Stimulated activated memory B cell treated with anti-CD40 and anti-IgM and Interleukin-4, amounts not matched to agents 10 μg/mL and 1 μg/mL and 100 μg/mL, for 72 hours (primary cell): ENCODE measurements at regions not wholly inside any gene's neighbourhood (a gene's known extent, or its start where the extent isn't known, plus 50 kb on each side); places are given as distances from the start of the nearest gene placed in this dataset.

Experiments used
- ATAC-seq: fragments of 150-1000 bp; cut with Tn5 transposase; 2 replicates; pipeline ENCODE4 v1.10.0; 2021
- H3K27ac Mint-ChIP-seq: one replicate; pipeline ENCODE4 v1.8.0; 2022; ENCODE audit warnings: mild to moderate bottlenecking, mixed read lengths
- H3K27me3 Mint-ChIP-seq: one replicate; pipeline ENCODE4 v1.8.0; 2022; ENCODE audit warnings: mixed read lengths
- H3K36me3 Mint-ChIP-seq: one replicate; pipeline ENCODE4 v1.8.0; 2022; ENCODE audit warnings: mixed read lengths
- H3K4me1 Mint-ChIP-seq: one replicate; pipeline ENCODE4 v1.8.0; 2022; ENCODE audit warnings: mixed read lengths
- H3K4me3 Mint-ChIP-seq: one replicate; pipeline ENCODE4 v1.8.0; 2022; ENCODE audit warnings: mild to moderate bottlenecking, moderate library complexity, mixed read lengths
- H3K9me3 Mint-ChIP-seq: one replicate; pipeline ENCODE4 v1.8.0; 2022; ENCODE audit warnings: mixed read lengths

DNA sequence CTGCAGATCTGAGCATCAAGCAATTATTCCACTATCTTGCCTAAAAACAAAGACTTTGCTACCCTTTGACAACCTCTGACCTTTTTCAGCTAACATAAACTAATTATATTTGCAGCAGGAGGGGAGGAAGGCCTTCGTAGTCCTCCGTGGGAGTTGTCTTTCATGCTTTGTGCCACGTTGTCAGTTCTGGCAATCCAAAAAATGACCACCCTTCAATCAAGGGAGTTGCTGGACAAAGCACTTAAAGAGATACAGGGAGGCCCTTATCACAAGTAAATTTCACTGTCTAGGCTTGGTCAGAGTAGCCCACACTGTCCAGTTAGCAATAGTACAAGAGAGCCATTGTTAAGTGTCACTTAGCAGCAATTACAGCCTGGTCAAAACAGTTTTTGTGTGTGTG, 578.9 kb downstream of the HAO1 start:
- no peaks in the 10 kb centered on the region for H3K36me3 Mint-ChIP-seq
- H3K27me3 Mint-ChIP-seq = no peaks in the 10 kb centered on the region
- H3K4me1 Mint-ChIP-seq = no peaks in the 10 kb centered on the region
- no peak for ATAC-seq
- H3K9me3 Mint-ChIP-seq = peaks cover 8% of the 10 kb centered on the region
- H3K27ac Mint-ChIP-seq = no peak overlapping the region
- H3K4me3 Mint-ChIP-seq = no peak overlapping the region

DNA sequence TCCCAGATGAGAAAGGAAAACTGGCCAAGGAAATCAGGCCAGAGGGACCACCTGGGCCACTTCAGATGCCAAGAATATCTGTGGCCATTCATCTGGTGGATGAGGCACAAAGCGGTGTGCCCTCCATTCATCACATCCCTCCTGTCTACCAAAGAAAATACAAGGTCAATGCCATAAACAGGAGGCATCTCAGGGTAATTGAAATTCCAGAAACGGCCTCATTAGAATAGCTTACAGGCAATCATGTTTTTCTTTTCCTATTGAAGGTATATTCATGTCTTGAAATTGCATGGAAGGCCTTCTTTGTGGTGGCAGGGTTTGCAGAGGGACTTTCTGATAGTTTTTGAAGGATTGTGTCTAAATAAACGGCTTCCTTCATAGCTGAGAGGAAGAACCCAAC, 578.3 kb downstream of the HAO1 start:
- Mint-ChIP-seq H3K27me3 (no peaks in the 10 kb centered on the region), H3K4me3 (no peak overlapping the region), H3K36me3 (no peaks in the 10 kb centered on the region), H3K4me1 (no peaks in the 10 kb centered on the region), H3K9me3 (peaks cover 8% of the 10 kb centered on the region), H3K27ac (no peak overlapping the region)
- ATAC-seq = no peak

GRCh38 chr20:7362601-7363000, 577.7 kb downstream of the HAO1 start:
- H3K4me1 Mint-ChIP-seq = no peaks in the 10 kb centered on the region
- ATAC-seq = no peak
- H3K27ac Mint-ChIP-seq = no peak overlapping the region
- H3K9me3 Mint-ChIP-seq = peaks cover 8% of the 10 kb centered on the region
- H3K4me3 Mint-ChIP-seq = no peak overlapping the region
- no peaks in the 10 kb centered on the region for H3K27me3 Mint-ChIP-seq
- no peaks in the 10 kb centered on the region for H3K36me3 Mint-ChIP-seq

DNA sequence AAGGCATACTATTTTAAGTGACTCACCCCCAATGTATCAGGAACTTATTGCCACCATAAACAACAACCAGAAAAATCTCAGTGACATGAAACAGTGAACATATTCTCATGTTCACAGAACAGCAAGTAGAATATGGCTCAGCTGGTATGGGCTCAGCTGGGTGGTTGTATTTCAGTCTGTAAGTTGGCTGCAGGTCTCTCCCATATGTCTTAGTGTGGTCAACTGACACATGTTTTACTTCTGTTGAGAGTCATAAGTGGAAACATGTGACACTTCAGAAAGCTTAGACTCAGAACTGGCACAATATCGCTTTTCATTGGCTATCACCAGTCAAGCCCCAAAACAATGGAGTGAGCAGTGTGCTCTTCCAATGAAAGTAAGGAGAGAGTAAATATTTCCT, 574.1 kb downstream of the HAO1 start:
- Mint-ChIP-seq H3K9me3 (peaks cover 8% of the 10 kb centered on the region), H3K4me3 (no peak overlapping the region), H3K27ac (no peak overlapping the region), H3K4me1 (no peaks in the 10 kb centered on the region), H3K36me3 (no peaks in the 10 kb centered on the region), H3K27me3 (no peaks in the 10 kb centered on the region)
- no peak for ATAC-seq

- no peaks in the 10 kb centered on the region for H3K4me1 Mint-ChIP-seq
- H3K4me3 Mint-ChIP-seq = no peak overlapping the region
- no peaks in the 10 kb centered on the region for H3K36me3 Mint-ChIP-seq
- no peak overlapping the region for H3K27ac Mint-ChIP-seq
- H3K9me3 Mint-ChIP-seq = peaks cover 3% of the 10 kb centered on the region
- ATAC-seq = no peak
- no peaks in the 10 kb centered on the region for H3K27me3 Mint-ChIP-seq
Observed at GRCh38 chr20:7371518-7372163, 568.6 kb downstream of the HAO1 start.

DNA sequence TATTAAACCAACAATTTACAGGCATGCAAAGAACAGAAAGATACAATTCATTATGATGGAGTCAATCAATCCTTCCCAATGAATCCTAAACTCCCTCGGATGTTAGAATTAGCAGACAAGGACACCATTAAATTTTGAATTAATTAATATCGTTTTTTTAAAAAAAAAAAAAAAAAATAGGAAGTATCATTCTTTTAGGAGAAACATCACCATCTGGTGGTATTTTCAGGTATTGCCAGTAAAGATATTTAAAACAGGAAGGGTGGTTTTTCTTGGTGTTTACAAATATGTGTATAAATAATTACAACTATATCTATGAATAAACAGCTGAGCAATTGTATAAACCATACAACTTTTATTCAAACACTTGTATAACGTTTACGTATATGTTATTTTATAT, 564.4 kb downstream of the HAO1 start:
- H3K4me3 Mint-ChIP-seq = no peak overlapping the region
- no peak for ATAC-seq
- H3K36me3 Mint-ChIP-seq = no peaks in the 10 kb centered on the region
- no peaks in the 10 kb centered on the region for H3K27me3 Mint-ChIP-seq
- peaks cover 3% of the 10 kb centered on the region for H3K9me3 Mint-ChIP-seq
- no peak overlapping the region for H3K27ac Mint-ChIP-seq
- no peaks in the 10 kb centered on the region for H3K4me1 Mint-ChIP-seq

DNA sequence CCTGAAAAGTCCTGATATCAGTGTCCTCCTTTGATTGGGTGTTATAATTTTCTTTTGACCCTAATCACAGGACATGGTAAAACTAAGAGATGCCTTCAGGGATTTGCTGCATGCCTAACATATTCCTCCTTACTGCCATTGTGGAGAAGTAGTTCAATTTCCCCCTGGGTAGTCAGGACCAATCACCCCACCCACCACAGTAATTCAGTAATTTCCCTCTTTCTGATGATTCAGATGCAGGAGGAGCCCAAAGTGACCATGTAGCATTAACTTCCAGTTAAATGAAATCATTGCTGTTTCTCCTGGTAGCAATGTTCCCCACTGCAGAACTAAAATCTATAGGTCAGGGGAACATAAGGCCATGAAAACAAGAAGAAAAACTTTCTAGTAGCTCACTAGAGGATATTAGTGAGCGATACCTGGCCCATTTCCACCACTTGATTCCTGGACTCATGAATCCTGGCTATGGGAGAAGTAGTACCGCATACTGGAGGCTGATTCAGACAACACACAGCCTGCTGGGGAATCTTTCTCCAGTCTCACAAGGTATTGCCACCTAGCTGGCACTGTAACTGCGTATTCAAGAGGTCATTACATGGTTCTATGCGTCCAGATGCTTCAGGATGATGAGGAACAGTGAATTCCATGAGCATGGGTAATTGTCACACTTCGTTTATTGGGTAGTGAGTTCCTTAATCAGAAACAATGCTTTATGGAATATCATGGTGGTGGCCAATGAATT, 561.2 kb downstream of the HAO1 start:
- no peak overlapping the region for H3K4me3 Mint-ChIP-seq
- no peaks in the 10 kb centered on the region for H3K4me1 Mint-ChIP-seq
- ATAC-seq = no peak
- no peaks in the 10 kb centered on the region for H3K27me3 Mint-ChIP-seq
- H3K9me3 Mint-ChIP-seq = peaks cover 3% of the 10 kb centered on the region
- H3K36me3 Mint-ChIP-seq = no peaks in the 10 kb centered on the region
- no peak overlapping the region for H3K27ac Mint-ChIP-seq

- Mint-ChIP-seq H3K4me3 (no peak overlapping the region), H3K27ac (no peak overlapping the region), H3K27me3 (no peaks in the 10 kb centered on the region), H3K4me1 (no peaks in the 10 kb centered on the region), H3K9me3 (peaks cover 3% of the 10 kb centered on the region), H3K36me3 (no peaks in the 10 kb centered on the region)
- no peak for ATAC-seq
Observed at GRCh38 chr20:7379621-7380220, 560.5 kb downstream of the HAO1 start.

DNA sequence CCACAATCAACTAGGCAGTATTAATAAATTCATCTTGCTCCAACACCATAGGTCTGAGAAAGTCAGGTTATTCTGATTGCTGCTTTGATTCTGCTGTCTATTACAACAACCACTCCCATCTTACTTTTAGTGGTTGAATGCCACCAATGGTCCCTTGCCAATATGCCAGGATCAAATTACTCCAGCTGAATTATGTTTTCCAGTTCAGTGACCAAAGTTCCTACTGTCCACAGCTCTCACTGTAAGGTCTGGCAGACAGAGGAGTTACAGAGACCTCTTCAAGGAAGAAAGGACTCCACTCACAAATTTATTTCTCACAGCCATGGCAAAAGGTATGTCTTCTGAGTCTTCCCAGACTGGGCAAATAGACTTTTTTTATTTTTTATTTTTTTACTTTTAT, 557.0 kb downstream of the HAO1 start:
- H3K27ac Mint-ChIP-seq = no peak overlapping the region
- no peaks in the 10 kb centered on the region for H3K27me3 Mint-ChIP-seq
- H3K4me3 Mint-ChIP-seq = no peak overlapping the region
- ATAC-seq = no peak
- H3K9me3 Mint-ChIP-seq = peaks cover 2% of the 10 kb centered on the region
- no peaks in the 10 kb centered on the region for H3K4me1 Mint-ChIP-seq
- no peaks in the 10 kb centered on the region for H3K36me3 Mint-ChIP-seq

- H3K4me3 Mint-ChIP-seq = no peak overlapping the region
Observed at GRCh38 chr20:7387638-7388193, 552.5 kb downstream of the HAO1 start.

GRCh38 chr20:7389216-7389615, 551.0 kb downstream of the HAO1 start:
- Mint-ChIP-seq H3K9me3 (peaks cover 2% of the 10 kb centered on the region), H3K4me1 (no peaks in the 10 kb centered on the region), H3K36me3 (no peaks in the 10 kb centered on the region), H3K27me3 (no peaks in the 10 kb centered on the region), H3K27ac (no peak overlapping the region), H3K4me3 (no peak overlapping the region)
- ATAC-seq = no peak

More at GRCh38 chr20:7387638-7388193, 552.5 kb downstream of the HAO1 start:
- Mint-ChIP-seq H3K36me3 (no peaks in the 10 kb centered on the region), H3K27ac (no peak overlapping the region), H3K27me3 (no peaks in the 10 kb centered on the region), H3K9me3 (peaks cover 2% of the 10 kb centered on the region), H3K4me1 (no peaks in the 10 kb centered on the region)
- ATAC-seq = no peak

GRCh38 chr20:7392542-7393206, 547.6 kb downstream of the HAO1 start:
- Mint-ChIP-seq H3K27ac (no peak overlapping the region), H3K36me3 (no peaks in the 10 kb centered on the region), H3K4me3 (no peak overlapping the region), H3K4me1 (no peaks in the 10 kb centered on the region), H3K27me3 (no peaks in the 10 kb centered on the region), H3K9me3 (peaks cover 2% of the 10 kb centered on the region)
- ATAC-seq = no peak

DNA sequence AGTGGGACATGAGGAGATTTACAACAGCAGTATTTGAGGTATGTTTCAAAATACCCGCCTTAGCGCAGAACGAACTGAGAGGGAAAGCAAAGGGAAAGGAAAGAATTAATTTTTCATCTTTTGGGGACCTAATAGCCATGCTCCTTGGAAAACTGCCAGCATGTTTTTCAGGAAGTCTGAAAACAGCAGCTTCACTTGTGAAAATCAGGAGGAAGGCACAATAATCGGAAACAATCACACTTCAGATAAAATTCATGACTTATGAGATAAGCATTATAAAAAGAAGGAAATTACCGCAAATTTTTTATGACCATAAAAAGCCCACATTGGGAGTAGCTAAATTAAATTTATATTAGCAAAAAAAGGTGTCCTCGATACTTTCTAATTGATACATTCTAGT, 541.1 kb downstream of the HAO1 start:
- no peaks in the 10 kb centered on the region for H3K36me3 Mint-ChIP-seq
- no peak overlapping the region for H3K4me3 Mint-ChIP-seq
- no peaks in the 10 kb centered on the region for H3K4me1 Mint-ChIP-seq
- no peak for ATAC-seq
- peaks cover 4% of the 10 kb centered on the region for H3K9me3 Mint-ChIP-seq
- no peak overlapping the region for H3K27ac Mint-ChIP-seq
- H3K27me3 Mint-ChIP-seq = no peaks in the 10 kb centered on the region

DNA sequence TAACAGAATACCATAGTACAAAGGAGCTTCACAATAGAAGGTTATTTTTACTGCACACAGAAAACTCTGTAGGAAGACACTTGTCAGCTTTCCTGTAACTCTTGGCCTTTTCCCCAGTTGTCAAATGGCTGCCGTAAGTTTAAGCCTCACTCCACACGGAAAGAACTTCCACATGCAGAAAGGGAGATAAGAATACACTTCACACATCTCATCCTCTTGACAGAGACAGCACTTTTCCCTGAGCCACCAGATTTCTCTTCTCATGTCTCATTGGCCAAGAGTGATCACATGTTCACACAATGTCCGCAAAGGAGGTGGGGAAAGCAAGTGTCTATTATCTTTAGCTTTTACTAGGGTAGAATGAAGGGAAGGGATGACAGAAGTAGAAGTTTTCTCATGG, 540.7 kb downstream of the HAO1 start:
- Mint-ChIP-seq H3K4me3 (no peak overlapping the region), H3K4me1 (no peaks in the 10 kb centered on the region), H3K27ac (no peak overlapping the region), H3K9me3 (peaks cover 4% of the 10 kb centered on the region), H3K27me3 (no peaks in the 10 kb centered on the region), H3K36me3 (no peaks in the 10 kb centered on the region)
- ATAC-seq = no peak

DNA sequence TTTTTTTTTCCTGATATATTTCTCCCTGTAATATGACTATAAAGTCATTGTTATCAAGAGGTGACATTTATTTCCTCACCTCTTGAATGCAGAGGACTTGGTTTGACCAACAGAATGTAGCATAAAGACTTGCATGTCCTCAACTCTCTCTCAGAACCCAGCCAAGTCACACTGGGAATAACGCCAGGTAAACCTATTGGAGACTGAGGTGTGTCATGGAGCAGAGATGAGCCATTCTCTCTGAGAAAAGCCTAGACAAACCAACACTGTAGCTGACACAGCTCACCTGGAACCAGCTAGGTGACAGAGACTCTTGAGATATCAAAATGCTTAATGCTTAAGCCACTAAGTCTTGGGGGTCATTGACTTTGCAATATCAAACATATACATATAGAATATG, 533.6 kb downstream of the HAO1 start:
- no peak overlapping the region for H3K4me3 Mint-ChIP-seq
- H3K36me3 Mint-ChIP-seq = no peaks in the 10 kb centered on the region
- no peak for ATAC-seq
- no peak overlapping the region for H3K27ac Mint-ChIP-seq
- no peaks in the 10 kb centered on the region for H3K4me1 Mint-ChIP-seq
- peaks cover 4% of the 10 kb centered on the region for H3K9me3 Mint-ChIP-seq
- no peaks in the 10 kb centered on the region for H3K27me3 Mint-ChIP-seq
